ENCODE measurements at regions not wholly inside any gene's neighbourhood (a gene's known extent, or its start where the extent isn't known, plus 50 kb on each side); places are given as distances from the start of the nearest gene placed in this dataset.

DNA sequence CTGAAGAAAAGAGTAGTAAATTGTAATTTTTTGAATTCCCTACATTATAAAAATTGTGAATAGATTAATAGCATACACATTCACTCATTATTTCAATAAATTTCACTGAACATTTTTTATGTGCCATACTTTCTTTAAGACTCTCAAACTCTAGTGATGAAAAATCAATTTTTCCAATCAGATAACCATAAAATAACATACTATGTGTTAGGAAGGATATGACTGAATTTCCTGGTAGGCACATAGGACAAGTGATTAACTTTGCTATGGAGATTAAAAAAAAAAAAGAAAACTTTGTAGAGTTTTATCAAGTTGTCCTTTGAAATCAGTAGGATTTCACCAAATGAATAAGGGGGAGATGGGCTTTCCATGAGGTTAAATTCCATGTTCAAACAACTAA, 1597.3 kb upstream of the LRRTM3 start:
- H3K9ac ChIP-seq (ENCODE audit: low read length), result no peak overlapping the region
- no peaks in the 10 kb centered on the region for H3K9me3 ChIP-seq (ENCODE audit: control insufficient read depth, low read length)
- no peaks in the 10 kb centered on the region for H3K27me3 ChIP-seq (ENCODE audit: control insufficient read depth, insufficient read depth, low read length)
- no peaks in the 10 kb centered on the region for H3K4me1 ChIP-seq (ENCODE audit: control insufficient read depth, insufficient read depth, low read length)
- H3K36me3 ChIP-seq (ENCODE audit: control insufficient read depth, insufficient read depth, low read length), result no peaks in the 10 kb centered on the region
- no peak overlapping the region for H3K4me3 ChIP-seq (ENCODE audit: low read length)

DNA sequence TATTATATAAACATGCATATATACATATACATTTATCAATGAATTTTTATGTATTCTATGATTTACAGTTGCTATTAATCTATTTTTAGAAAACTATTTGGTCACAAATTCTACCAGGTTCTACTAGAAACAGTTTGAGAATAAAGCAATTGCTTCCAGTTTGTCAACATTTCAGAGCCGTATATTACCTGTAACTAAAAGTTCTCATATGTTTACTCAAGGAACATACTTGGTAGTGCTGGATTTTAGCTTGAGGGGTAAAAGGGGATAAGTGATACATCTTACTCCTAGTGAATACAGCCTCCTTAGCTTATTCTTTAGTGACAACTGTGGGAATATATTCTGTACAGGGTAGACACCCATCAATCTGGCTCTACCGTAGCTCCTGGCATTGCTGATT, 1590.5 kb upstream of the LRRTM3 start:
- Histone ChIP-seq H3K4me1 (ENCODE audit: control insufficient read depth, insufficient read depth, low read length) (no peaks in the 10 kb centered on the region), H3K9ac (ENCODE audit: low read length) (no peak overlapping the region), H3K27me3 (ENCODE audit: control insufficient read depth, insufficient read depth, low read length) (no peaks in the 10 kb centered on the region), H3K9me3 (ENCODE audit: control insufficient read depth, low read length) (no peaks in the 10 kb centered on the region), H3K4me3 (ENCODE audit: low read length) (no peak overlapping the region), H3K36me3 (ENCODE audit: control insufficient read depth, insufficient read depth, low read length) (no peaks in the 10 kb centered on the region)

GRCh38 chr10:65340340-65340739, 1585.5 kb upstream of the LRRTM3 start:
- Histone ChIP-seq H3K27me3 (ENCODE audit: control insufficient read depth, insufficient read depth, low read length) (no peaks in the 10 kb centered on the region), H3K4me1 (ENCODE audit: control insufficient read depth, insufficient read depth, low read length) (no peaks in the 10 kb centered on the region), H3K4me3 (ENCODE audit: low read length) (no peak overlapping the region)

DNA sequence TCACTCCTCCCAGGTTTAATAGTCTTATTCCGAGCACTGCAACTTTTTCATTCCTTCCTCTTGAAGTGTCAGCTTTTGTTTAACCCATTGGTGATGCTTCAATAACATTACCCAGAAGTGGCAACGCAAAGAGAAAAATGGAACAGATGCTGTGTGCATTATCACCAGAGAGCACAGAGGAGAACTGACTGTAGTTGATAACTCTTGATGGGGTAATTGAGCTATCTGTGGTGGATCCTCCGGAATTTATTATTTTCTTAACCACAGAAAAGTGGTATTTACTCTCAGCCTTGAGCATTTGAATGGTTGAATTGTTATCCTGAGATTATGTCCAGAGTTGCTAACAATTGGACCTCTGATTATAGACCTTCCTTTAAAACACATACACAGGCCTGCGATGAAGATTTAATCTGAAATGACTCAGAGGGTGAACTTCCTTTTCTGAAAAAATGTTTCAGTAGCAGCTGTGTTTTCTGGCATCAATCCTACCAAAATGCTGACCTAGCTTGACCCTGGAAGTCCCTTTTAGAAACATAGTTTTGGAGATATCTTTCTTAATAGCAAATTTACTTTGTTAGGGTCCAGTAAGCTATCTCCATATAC, 1584.4 kb upstream of the LRRTM3 start:
- Histone ChIP-seq H3K36me3 (ENCODE audit: control insufficient read depth, insufficient read depth, low read length) (no peaks in the 10 kb centered on the region), H3K9ac (ENCODE audit: low read length) (no peak overlapping the region), H3K4me3 (ENCODE audit: low read length) (no peak overlapping the region), H3K9me3 (ENCODE audit: control insufficient read depth, low read length) (no peaks in the 10 kb centered on the region), H3K27me3 (ENCODE audit: control insufficient read depth, insufficient read depth, low read length) (no peaks in the 10 kb centered on the region), H3K4me1 (ENCODE audit: control insufficient read depth, insufficient read depth, low read length) (no peaks in the 10 kb centered on the region)

More at GRCh38 chr10:65340340-65340739, 1585.5 kb upstream of the LRRTM3 start:
- Histone ChIP-seq H3K36me3 (ENCODE audit: control insufficient read depth, insufficient read depth, low read length) (no peaks in the 10 kb centered on the region), H3K9me3 (ENCODE audit: control insufficient read depth, low read length) (no peaks in the 10 kb centered on the region), H3K9ac (ENCODE audit: low read length) (no peak overlapping the region)

GRCh38 chr10:65342245-65342644, 1583.6 kb upstream of the LRRTM3 start:
- H3K4me3 ChIP-seq (ENCODE audit: low read length), result no peak overlapping the region
- H3K27me3 ChIP-seq (ENCODE audit: control insufficient read depth, insufficient read depth, low read length), result no peaks in the 10 kb centered on the region
- H3K9me3 ChIP-seq (ENCODE audit: control insufficient read depth, low read length), result no peaks in the 10 kb centered on the region
- no peaks in the 10 kb centered on the region for H3K36me3 ChIP-seq (ENCODE audit: control insufficient read depth, insufficient read depth, low read length)
- no peak overlapping the region for H3K9ac ChIP-seq (ENCODE audit: low read length)
- H3K4me1 ChIP-seq (ENCODE audit: control insufficient read depth, insufficient read depth, low read length), result no peaks in the 10 kb centered on the region

- H3K36me3 ChIP-seq (ENCODE audit: control insufficient read depth, insufficient read depth, low read length), result no peaks in the 10 kb centered on the region
- no peaks in the 10 kb centered on the region for H3K4me1 ChIP-seq (ENCODE audit: control insufficient read depth, insufficient read depth, low read length)
- H3K9ac ChIP-seq (ENCODE audit: low read length), result no peak overlapping the region
- no peaks in the 10 kb centered on the region for H3K9me3 ChIP-seq (ENCODE audit: control insufficient read depth, low read length)
- no peaks in the 10 kb centered on the region for H3K27me3 ChIP-seq (ENCODE audit: control insufficient read depth, insufficient read depth, low read length)
- H3K4me3 ChIP-seq (ENCODE audit: low read length), result no peak overlapping the region
These were observed 1579.4 kb upstream of the LRRTM3 start for GRCh38 chr10:65346466-65346865.

DNA sequence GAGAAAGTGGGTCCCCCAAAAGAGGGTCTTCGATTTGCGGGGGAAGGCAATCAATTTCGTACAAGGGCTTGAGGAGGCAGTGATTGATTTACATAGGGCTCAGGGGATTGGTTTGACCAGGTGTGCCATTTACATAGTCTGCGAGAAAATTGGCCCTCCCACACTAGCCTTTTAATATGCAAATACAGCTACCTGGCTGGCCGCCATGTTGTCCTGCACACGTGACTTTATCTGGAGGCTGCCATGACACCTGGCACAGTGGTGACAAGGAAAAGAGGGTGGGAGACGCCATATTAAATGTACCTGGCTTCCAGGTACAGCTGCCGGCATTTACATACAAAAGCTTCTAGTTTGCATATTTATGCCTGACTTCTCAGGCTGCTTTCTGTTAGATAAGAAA, 1577.2 kb upstream of the LRRTM3 start:
- no peaks in the 10 kb centered on the region for H3K4me1 ChIP-seq (ENCODE audit: control insufficient read depth, insufficient read depth, low read length)
- no peaks in the 10 kb centered on the region for H3K9me3 ChIP-seq (ENCODE audit: control insufficient read depth, low read length)
- H3K4me3 ChIP-seq (ENCODE audit: low read length), result no peak overlapping the region
- no peak overlapping the region for H3K9ac ChIP-seq (ENCODE audit: low read length)
- no peaks in the 10 kb centered on the region for H3K36me3 ChIP-seq (ENCODE audit: control insufficient read depth, insufficient read depth, low read length)
- H3K27me3 ChIP-seq (ENCODE audit: control insufficient read depth, insufficient read depth, low read length), result no peaks in the 10 kb centered on the region

DNA sequence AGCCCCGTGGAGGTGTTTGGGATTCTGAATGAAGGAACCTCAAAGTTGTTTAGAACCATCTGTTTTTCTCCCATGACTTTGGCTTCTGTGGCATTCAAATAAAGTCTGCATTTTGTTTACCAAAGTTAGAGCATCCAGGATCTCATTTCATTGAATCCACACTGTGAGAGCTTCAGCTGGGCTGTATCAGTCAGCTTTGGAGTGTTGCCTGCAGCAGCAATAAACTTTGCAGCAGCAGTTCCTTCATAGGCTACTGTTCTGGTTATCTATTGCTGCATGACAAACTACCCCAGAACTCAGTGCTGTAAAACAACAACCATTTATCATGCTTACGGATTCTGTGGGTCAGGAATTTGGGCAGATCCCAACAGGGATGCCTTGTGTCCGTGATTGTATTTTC, 1575.2 kb upstream of the LRRTM3 start:
- no peak overlapping the region for H3K9ac ChIP-seq (ENCODE audit: low read length)
- H3K27me3 ChIP-seq (ENCODE audit: control insufficient read depth, insufficient read depth, low read length), result no peaks in the 10 kb centered on the region
- no peaks in the 10 kb centered on the region for H3K36me3 ChIP-seq (ENCODE audit: control insufficient read depth, insufficient read depth, low read length)
- no peak overlapping the region for H3K4me3 ChIP-seq (ENCODE audit: low read length)
- H3K4me1 ChIP-seq (ENCODE audit: control insufficient read depth, insufficient read depth, low read length), result no peaks in the 10 kb centered on the region
- H3K9me3 ChIP-seq (ENCODE audit: control insufficient read depth, low read length), result no peaks in the 10 kb centered on the region

DNA sequence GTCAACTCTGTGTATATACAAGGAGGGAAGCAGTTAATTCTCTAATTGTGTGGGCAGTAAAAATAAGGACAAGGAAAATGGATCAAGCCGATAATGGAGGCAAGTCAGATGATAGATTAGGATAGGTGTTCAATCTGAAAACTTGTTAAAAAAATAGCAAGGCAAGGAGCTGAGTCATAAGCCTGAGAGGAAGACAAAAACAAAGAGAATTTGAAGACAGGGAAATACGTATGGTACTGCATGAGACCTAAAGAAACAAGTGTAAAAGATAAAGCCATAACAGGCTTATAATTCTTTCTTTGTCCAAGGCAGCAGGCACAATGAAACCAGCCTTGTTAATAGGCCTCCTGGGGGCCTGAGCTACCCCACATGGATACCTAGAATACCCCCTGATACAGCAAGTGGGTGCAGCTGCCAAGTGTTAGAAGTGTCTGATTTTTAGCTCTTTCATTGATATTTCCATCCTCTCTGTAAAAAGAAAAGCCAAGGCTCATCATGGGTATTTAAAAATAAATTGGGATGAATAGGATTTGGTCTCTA, 1570.6 kb upstream of the LRRTM3 start:
- Histone ChIP-seq H3K27me3 (ENCODE audit: control insufficient read depth, insufficient read depth, low read length) (no peaks in the 10 kb centered on the region), H3K36me3 (ENCODE audit: control insufficient read depth, insufficient read depth, low read length) (no peaks in the 10 kb centered on the region), H3K9me3 (ENCODE audit: control insufficient read depth, low read length) (no peaks in the 10 kb centered on the region), H3K4me1 (ENCODE audit: control insufficient read depth, insufficient read depth, low read length) (no peaks in the 10 kb centered on the region), H3K9ac (ENCODE audit: low read length) (no peak overlapping the region), H3K4me3 (ENCODE audit: low read length) (no peak overlapping the region)

GRCh38 chr10:65358565-65358964, 1567.3 kb upstream of the LRRTM3 start:
- Histone ChIP-seq H3K9ac (ENCODE audit: low read length) (no peak overlapping the region), H3K4me1 (ENCODE audit: control insufficient read depth, insufficient read depth, low read length) (no peaks in the 10 kb centered on the region), H3K9me3 (ENCODE audit: control insufficient read depth, low read length) (no peaks in the 10 kb centered on the region)

DNA sequence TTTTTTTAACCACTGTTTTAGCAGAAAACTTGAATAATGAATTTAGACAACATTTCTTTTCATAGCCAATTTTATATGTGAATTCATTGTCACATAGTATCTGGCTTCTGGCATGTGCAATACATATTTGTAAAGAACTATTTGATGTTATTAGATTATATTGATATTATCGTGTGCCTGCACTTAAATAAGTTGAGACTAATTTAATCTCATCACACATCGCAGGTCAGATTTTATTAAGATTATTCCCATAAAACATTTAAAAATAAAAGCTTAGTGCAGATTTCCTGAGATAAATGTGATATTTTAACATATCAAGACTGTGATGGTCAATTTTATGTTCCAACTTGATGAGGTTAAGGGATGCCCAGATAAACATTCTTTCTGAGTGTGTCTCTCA, 1565.3 kb upstream of the LRRTM3 start:
- no peak overlapping the region for H3K9ac ChIP-seq (ENCODE audit: low read length)

More at GRCh38 chr10:65358565-65358964, 1567.3 kb upstream of the LRRTM3 start:
- no peaks in the 10 kb centered on the region for H3K36me3 ChIP-seq (ENCODE audit: control insufficient read depth, insufficient read depth, low read length)
- H3K4me3 ChIP-seq (ENCODE audit: low read length), result no peak overlapping the region
- H3K27me3 ChIP-seq (ENCODE audit: control insufficient read depth, insufficient read depth, low read length), result no peaks in the 10 kb centered on the region

DNA sequence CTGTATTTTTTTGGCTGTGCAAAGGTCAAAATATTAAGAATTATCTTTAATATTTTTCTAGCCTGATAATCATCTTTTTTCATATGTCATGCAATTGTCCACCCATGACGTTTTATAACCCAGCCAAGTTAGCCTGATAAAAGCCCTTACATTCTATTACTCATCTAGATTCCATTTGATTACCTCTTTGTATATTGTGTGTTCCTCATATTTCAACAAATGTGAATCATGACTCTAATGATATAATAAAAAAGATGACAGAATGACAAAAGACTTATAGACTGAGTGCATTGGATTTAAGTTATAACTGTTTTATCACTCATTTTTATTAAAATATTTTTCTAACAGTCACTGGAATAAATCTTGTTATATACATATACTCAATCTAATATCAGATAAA, 1560.0 kb upstream of the LRRTM3 start:
- Histone ChIP-seq H3K36me3 (ENCODE audit: control insufficient read depth, insufficient read depth, low read length) (no peaks in the 10 kb centered on the region), H3K9me3 (ENCODE audit: control insufficient read depth, low read length) (no peaks in the 10 kb centered on the region), H3K27me3 (ENCODE audit: control insufficient read depth, insufficient read depth, low read length) (no peaks in the 10 kb centered on the region), H3K4me1 (ENCODE audit: control insufficient read depth, insufficient read depth, low read length) (no peaks in the 10 kb centered on the region), H3K4me3 (ENCODE audit: low read length) (no peak overlapping the region), H3K9ac (ENCODE audit: low read length) (no peak overlapping the region)

More for the DNA sequence above, 1565.3 kb upstream of the LRRTM3 start:
- no peak overlapping the region for H3K4me3 ChIP-seq (ENCODE audit: low read length)
- no peaks in the 10 kb centered on the region for H3K9me3 ChIP-seq (ENCODE audit: control insufficient read depth, low read length)
- no peaks in the 10 kb centered on the region for H3K4me1 ChIP-seq (ENCODE audit: control insufficient read depth, insufficient read depth, low read length)
- H3K27me3 ChIP-seq (ENCODE audit: control insufficient read depth, insufficient read depth, low read length), result no peaks in the 10 kb centered on the region
- H3K36me3 ChIP-seq (ENCODE audit: control insufficient read depth, insufficient read depth, low read length), result no peaks in the 10 kb centered on the region

GRCh38 chr10:65367706-65368105, 1558.1 kb upstream of the LRRTM3 start:
- no peaks in the 10 kb centered on the region for H3K36me3 ChIP-seq (ENCODE audit: control insufficient read depth, insufficient read depth, low read length)
- H3K27me3 ChIP-seq (ENCODE audit: control insufficient read depth, insufficient read depth, low read length), result no peaks in the 10 kb centered on the region
- no peaks in the 10 kb centered on the region for H3K9me3 ChIP-seq (ENCODE audit: control insufficient read depth, low read length)
- H3K4me3 ChIP-seq (ENCODE audit: low read length), result no peak overlapping the region
- no peaks in the 10 kb centered on the region for H3K4me1 ChIP-seq (ENCODE audit: control insufficient read depth, insufficient read depth, low read length)
- no peak overlapping the region for H3K9ac ChIP-seq (ENCODE audit: low read length)

Data from mucosa of stomach (tissue), 1 donor.